Left cardiac atrium (tissue), 4 donors: ENCODE measurements at regions not wholly inside any gene's neighbourhood (a gene's known extent, or its start where the extent isn't known, plus 50 kb on each side); places are given as distances from the start of the nearest gene placed in this dataset.

Experiments used
- ATAC-seq, 2 donors: fragments of 200-7000 bp; cut with Tn5 transposase; one replicate each; pipeline ENCODE4 v1.9.1; 2020; ENCODE audit warnings: mild to moderate bottlenecking in 2 of 2, moderate library complexity in 2 of 2
- DNase-seq: peaks from one replicate; pipeline ENCODE4 v3.0.0-alpha.2; 2020
- intact Hi-C, 2 donors: fragments of 100-400 bp; cut with DNase I; formaldehyde crosslinking; loops; one replicate each; pipeline versions ENCODE4 v1.14.1 to v1.15.1; 2022 to 2023
- donor health status: DM: no; HTN: yes; CAD: no.
- donor health status: DM: no; HTN: yes; CAD: no; lungs with severe emphysema.
- donor health status: DM: yes; HTN: yes; CAD: no.
- donor health status: Dilated cardiomyopathy.

DNA sequence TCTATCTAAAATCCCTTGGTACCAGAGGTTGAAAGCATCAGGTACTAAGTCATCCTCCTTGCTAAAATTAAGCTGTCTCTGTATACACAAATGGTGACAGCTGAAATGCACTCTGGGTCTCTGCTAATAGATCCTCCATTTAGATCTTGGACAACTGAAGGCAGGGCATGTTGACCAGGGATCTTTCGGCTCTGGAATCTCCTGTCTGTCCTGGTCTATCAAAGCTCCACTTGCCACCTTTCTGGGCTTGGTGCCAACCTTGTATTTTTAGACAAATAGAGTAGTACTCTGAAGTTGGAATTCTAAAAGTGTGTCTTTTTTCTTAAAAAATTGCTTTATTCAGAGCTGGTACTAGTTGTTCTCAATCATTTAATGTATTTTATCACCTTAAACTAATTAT lies 135.2 kb upstream of the HMHB1 start:
- DNase-seq (no peak), ATAC-seq (peak; percentile 42 to 88)
- intact Hi-C loops: loop anchor here in 1 of 2 donors (10.0 kb wide), 1 partner anchor 272 kb away; the partner anchor contains the start of gene NR3C1

DNA sequence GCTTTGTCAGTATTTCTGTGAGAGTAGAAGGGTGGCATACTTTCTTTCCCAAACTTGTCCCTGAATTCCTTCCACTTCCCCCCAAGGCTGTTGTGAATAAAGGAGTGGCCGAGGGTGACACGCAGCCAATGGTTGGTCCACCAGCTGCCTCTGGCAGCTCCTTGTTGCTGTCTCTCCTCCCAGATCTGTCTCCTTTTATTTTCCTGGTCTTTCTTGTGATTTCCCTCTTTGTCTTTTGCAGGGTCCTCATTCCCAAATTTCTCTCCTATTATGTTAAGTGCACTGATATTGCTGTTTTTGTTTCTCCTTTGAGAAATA lies 137.5 kb upstream of the HMHB1 start:
- ATAC-seq: no peak
- intact Hi-C loops: loop anchor here in 1 of 2 donors (10.0 kb wide), 1 partner anchor 270 kb away; the partner anchor contains the start of gene NR3C1

DNA sequence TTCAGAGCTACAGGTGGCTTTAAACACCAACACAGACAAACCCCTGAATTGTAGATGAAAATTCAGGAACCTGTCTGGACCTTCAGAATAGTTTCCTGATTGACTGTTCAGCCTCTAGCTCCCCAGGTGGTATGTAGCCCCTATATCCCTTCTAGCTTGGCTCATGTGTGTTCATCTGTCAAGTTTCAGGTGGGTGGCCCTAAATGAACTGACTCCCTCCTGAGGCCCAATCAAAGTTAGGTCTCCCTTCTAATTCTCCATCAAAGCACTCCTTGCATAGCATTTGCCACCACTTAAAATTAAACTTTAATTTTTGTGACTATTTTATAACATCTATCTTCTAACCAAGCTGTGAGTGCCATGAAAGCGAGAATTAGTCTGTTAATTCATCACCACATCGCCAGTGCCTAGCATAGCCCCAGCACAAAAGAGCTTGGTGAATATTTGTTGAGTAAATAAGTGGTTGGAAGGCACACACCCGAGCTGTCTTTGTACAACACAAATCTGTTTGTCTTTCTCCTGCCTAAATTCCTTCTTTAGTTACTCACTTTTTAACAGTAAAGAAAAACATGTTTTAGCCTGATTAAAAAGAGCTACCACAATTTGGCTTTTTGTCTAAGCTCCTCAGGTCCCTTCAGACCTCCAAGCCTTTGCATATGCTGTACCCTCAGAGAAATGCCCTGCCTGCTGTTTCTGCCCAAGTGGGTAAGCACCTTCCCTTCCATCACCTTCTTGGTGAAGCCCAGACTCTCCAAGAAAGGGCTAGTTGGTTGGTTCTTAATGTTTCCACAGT lies 138.1 kb upstream of the HMHB1 start:
- no peak for ATAC-seq
- no peak for DNase-seq
- intact Hi-C loops: loop anchor here in 1 of 2 donors (10.0 kb wide), 1 partner anchor 269 kb away; the partner anchor contains the start of gene NR3C1

More for the DNA sequence above, 137.5 kb upstream of the HMHB1 start:
- no peak for DNase-seq

DNA sequence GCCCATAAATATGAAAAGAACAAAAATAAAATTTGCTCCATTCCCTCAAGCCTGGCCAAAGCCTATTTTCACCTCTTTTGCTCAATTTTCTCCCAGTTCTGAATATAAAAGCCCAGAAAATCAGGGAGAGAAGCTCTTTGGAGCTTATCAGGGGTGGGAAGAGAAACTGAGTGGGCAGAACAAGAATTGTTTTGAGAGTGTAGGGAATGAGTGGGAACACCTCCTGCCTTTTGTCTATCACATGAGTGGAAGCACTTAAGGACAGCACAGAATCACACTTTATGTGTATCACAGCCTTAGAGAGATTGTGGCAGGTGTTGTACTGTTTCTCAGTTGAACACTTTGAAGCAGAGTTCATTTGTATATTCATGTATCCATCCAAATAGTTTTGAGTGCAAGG lies 139.2 kb upstream of the HMHB1 start:
- intact Hi-C loops: loop anchor here in 1 of 2 donors (10.0 kb wide), 1 partner anchor 268 kb away; the partner anchor contains the start of gene NR3C1
- DNase-seq (no peak), ATAC-seq (no peak)

DNA sequence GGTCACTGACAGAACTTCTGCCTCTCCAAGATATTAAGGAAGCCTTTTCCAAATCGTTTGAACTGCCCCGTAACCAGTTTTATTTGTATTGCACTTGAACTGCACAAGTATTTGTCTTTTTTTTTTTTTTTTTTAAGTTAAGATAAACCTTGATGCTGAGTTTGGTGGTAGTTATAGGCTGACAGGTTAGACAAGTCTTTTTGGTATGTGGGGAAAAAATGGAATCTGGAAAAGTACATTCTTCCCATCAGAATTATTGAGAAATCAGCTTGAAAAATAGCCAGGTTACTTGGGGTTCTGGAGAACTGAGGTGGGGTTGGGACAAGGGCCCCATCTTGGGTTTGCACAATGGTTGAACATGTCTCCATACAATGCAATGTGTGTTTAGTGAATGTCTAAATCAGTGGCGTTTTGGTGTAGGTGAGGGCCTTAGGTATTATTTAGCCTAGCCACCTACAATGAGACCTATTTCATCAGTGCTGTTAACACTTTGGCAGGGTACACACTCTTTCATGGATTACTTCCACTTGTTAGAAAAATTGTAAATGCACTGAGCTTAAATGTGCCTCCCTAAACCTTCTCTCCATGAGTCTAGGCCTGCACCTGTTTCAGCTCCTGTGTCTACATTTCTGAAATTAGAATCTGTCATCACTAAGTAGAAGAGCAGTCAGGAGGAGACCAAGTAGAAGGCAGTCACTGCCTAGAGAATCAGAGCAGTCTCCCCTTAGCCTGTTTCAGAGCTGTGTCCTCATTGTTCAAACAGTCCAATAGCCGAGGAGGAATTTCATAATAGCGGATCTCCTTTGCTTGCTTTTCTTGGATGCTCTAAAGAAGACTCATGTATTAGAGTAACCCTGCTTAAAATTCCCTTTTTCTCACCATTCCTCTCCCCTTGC lies 140.0 kb upstream of the HMHB1 start:
- ATAC-seq (no peak), DNase-seq (no peak)
- intact Hi-C loops: loop anchor here in 1 of 2 donors (10.0 kb wide), 1 partner anchor 267 kb away; the partner anchor contains the start of gene NR3C1

DNA sequence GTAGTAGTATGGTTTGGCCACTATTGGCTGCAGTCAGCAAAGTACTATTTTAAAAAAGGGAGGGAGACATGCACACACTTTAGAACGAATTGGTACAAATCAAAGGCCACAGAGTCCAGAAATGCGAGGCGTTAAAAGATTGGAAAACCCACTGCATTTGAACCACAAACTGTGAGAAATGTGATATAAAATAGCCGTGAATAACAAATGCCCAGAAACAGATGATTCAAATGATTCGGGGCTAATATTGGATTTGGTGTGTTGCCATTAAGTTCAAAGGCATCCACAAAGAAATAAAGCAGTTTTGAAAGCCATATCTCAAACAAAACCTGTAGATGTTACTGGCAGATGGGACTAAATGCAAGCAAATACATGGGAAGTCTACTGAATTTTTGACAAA lies 140.9 kb upstream of the HMHB1 start:
- DNase-seq (no peak), ATAC-seq (no peak)
- intact Hi-C loops: loop anchor here in 1 of 2 donors (10.0 kb wide), 1 partner anchor 266 kb away; the partner anchor contains the start of gene NR3C1

DNA sequence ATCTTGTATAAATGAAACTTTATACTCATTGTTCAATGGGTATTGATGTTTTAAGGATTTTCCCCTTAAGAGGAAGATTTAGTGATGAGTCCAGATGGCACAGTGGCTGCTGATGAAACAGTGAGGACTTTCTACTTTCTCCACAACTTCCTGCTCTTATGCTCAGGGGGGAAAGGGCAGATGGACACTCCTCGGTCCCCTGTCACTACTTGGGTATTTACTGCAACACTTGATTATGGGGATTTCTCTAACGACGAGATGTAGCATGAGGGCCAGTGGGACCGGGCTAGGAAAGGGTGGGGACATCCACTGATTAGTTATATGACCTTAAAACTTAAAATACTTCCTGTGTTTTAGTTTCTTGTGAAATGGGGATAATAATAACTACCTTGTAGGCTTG lies 146.1 kb upstream of the HMHB1 start:
- ATAC-seq: no peak
- no peak for DNase-seq
- intact Hi-C loops: no loop called here

DNA sequence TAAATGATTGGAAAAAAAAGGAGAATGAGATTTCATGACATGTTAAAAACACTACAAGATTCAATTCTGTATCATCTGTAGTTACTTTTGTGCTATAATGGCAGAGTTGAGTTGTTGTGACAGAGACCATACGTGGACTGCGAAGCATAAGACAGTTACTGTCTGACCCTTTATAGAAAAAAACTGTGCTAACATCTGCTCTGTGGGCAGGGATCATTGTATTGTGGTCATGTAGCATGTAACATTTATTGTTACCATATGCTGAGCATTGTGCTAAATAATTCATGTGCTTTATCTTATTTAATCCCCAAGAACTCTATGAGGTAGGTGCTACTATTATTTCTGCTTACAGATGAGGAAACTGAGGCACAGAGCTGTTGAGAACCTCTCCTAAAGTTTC lies 147.3 kb upstream of the HMHB1 start:
- DNase-seq (no peak), ATAC-seq (no peak)
- intact Hi-C loops: no loop called here

DNA sequence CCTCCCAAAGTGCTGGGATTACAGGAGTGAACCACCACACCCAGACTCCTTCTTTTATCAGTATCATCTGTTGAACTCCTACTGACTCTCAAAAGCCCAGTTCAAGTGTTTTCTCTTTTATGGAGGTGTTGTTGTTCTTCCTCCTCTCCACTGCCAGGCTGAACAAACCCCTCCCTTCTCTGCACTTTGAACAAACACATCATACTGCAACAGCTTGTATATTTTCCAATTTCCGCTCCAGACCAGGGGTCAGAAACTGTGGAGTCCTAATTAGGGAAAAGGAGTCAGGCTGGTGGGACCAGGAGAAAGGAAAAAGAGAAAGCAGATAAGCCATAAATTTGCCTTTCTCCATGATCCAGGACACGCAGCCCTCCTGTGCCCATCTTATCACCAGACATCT lies 148.1 kb upstream of the HMHB1 start:
- DNase-seq (no peak), ATAC-seq (no peak)
- intact Hi-C loops: no loop called here

DNA sequence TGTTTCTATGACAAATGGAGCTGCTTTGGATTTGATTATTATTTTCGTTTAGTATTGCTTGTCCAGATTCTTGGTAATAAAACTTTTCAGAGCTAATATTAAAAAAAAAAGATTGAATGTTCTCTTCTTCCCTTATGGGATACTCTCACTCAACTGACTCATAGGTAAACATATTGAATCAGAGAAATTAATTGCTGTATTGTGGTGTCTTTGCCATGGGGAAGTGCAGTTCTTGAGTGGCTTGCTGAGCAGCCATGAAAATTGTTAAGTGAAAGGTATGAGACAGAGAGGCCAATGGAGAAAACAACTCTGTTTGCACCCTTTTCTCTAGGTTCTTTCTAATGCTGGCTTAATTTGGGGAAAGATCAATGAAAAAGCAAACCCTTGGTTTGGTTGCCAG lies 149.9 kb upstream of the HMHB1 start:
- intact Hi-C loops: no loop called here

DNA sequence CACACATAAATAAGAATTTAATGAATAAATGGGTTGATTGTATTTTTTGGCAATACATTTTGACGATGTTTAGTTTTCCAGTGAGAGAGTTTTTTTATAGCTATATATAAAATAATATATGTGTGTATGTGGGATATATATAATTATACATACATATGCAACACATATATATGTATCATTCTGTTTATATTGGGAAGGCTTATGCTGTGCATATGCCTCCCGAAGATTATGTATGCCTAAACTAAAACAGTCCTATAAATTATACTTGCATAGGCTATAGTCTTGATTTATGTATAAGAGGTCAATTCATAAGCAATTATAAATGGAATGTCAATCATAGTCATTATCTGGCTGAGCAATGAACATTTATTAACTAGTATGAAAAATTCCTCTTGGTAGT lies 151.3 kb upstream of the HMHB1 start:
- intact Hi-C loops: no loop called here
- ATAC-seq (no peak), DNase-seq (no peak)

More for the DNA sequence above, 149.9 kb upstream of the HMHB1 start:
- DNase-seq (no peak), ATAC-seq (no peak)

DNA sequence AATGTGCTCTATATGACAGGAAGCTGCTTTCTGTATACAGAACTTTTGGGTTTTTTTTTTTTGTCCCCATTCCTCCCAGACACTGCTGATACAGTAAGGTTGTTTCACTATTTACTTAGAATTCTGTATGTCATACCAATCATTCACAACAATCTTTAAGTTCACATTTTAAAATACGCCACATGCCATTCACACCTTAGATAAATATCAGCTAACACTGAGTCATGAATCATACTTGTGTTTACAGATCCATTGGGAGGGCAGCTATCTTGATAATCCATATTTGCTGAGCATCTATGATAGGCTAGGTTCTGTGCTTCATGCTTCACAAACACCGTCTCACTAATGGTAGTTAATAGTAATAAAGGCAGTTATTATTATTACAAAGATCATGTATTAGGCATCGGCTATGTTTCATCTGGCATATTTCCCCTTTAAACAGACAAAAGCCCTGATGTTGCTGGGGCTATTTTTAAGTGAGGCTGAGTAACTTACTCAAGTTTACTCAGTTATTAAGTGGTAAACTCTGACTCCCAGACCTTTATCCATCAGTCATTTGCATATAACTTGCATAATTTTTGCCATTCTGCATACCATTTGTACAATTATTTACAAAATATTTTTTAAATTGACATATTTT lies 152.2 kb upstream of the HMHB1 start:
- ATAC-seq (no peak), DNase-seq (no peak)
- intact Hi-C loops: no loop called here

DNA sequence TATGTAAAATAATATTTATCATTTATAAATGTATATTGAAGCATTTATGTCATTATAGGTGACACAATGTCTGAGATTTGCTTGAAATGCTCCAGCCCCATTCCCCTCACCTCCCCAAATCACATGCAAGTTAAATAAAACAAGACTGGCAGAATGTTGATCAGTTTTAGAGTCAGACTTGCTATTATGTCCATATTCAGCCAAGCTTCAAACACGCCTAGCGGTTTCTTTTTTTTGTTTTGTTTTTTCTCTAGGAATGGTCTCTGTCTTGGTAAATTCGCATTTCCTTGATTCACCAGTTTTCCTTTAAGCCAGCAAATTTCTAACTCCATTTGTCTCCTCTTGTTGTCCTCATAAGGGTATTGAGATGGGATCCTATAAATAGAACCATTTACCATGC lies 153.0 kb upstream of the HMHB1 start:
- intact Hi-C loops: no loop called here
- ATAC-seq (no peak), DNase-seq (no peak)

DNA sequence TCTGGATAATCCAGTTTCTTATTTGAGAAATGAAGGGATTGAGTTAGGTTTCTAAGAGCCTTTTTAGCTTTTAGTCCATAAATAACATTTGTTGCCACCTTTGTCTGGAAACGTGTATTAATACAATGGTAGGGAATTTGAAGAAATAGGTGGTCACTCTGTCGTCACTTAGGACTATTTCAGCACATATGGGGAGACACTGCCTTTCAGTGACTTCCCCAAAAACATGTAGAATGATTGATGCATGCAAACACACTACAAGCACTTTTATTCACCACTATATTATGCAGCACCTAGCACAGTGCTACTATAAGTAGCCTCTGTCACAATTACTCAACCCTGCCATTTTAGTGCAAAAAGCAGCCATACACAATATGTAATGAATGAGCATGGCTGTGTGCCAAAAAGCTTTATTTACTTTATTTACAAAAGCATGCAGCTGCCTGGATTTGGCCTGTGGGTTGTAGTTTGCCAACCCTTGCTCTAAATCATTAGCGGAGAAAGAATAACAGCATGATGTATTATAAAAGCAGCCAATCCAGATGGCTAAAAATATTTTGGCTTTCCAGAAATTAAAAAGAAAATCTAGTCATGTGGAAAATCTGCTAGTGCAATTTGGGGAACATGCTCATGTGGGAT lies 154.2 kb upstream of the HMHB1 start:
- intact Hi-C loops: no loop called here

DNA sequence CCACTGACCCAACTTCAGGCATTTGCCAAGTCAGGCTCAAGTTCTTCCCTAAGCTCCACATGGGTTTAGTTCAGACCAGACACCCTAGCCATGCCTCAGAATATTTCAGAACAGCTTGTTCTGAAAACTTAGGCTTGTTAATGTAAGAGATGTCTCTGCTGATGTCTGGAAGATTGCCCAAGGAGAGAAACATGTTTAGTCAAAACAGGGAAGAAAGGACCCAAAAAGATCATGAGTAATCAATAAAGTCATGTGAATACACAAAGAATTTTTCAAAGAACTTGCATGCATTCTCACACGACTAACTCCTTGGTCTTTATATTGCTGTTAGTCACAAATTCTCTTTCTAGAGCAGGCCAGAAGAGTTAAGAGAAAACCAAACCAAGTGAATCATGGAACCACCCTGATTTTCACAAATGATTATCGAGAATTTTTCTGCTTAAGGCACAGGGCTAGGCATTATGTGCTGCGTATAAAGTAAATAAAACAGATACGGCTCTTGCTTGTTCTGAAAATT lies 158.1 kb upstream of the HMHB1 start:
- no peak for ATAC-seq
- intact Hi-C loops: no loop called here
- DNase-seq: no peak

More for the DNA sequence above, 154.2 kb upstream of the HMHB1 start:
- ATAC-seq: no peak
- no peak for DNase-seq

DNA sequence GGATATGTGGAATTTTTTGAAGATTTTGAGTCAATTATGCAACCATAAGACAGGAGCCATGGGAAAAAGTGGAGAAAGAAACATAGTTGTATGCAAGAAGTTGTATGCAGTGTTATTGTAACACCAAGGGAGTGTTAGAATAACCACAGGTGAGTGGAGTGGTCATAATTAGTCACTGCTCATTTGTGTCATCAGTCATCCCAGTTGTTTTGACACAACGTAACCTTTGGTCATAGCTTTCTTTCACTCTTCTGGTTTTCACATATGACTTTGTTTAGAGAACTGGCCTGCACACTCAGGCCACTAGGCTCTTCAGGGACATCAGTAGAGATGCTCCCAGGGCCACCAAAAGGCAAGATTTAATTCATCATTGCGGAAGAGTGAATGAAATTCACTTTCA lies 158.7 kb upstream of the HMHB1 start:
- intact Hi-C loops: no loop called here
- DNase-seq: no peak
- ATAC-seq: no peak

DNA sequence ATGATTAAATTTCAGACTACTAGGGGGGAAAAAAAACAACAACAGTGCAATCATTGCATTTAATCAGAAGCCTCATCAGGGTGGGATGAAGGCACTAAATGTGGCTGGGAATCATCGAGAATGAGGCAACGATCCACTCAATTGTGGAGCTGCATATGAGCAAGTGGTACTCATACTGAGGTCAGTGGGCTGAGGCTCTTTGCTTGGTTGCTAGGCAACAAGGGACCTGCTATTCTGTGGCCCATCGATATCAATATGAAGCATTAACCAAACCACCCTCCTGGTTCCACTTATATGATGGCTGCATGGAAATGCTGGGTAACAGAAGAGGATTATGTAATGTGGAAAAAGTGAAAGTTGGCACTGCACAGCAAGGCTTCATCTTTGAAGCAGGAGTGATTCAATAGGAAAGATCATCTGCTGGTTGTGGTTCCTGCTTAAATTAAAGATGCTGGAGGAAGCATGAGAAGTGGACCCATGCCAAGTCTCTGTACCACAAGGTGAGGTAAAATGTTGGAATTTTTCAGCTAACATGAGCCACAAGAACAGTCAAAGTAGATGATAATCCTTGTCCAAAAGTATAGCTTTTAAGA lies 159.8 kb upstream of the HMHB1 start:
- ATAC-seq: no peak
- intact Hi-C loops: no loop called here

DNA sequence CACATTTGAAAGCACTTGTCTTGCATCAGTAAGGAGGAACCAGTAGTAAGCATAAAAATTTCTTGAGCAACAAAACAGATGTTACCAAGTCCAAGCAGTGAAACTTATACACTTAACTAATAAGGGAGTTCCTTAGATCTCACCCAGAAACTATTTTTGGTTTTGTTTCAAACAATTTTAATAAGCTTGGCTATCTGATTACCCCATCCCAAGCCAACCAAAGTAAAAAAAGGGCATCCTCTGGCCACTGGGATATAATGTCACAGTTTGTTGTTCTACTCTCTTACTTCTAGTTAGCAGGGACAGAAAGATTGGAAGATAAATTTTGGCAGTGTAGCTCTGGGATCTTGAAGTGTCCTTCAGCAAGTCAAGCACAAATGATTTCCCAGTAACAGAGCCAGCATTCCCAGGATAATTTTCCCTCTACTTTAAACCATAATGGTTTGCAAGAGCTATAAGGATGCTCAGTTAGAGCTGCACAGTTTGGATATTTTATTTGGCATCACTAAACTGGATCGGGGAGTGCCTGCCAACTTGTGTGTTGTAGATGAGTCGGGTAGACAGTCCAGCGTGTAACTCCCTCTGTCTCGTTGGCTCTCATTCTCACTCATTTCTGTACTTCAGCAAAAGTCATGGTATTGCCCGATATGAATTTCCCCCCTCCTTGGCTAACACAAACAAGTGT lies 161.9 kb upstream of the HMHB1 start:
- peak; percentile 27 for DNase-seq
- intact Hi-C loops: loop anchor here in 1 of 2 donors (10.0 kb wide), 1 partner anchor 175 kb away; no protein-coding TSS in a partner anchor
- peak; percentile 70 to 82 for ATAC-seq

More for the DNA sequence above, 159.8 kb upstream of the HMHB1 start:
- no peak for DNase-seq
